HL-60 (cell line): ENCODE measurements at regions not wholly inside any gene's neighbourhood (a gene's known extent, or its start where the extent isn't known, plus 50 kb on each side); places are given as distances from the start of the nearest gene placed in this dataset.

Experiments used
- DNase-seq, 2 experiments: peaks; one replicate each; pipeline ENCODE4 v3.0.0-alpha.2; 2010 to 2020; ENCODE audit warnings: low read depth in 1 of 2, low spot score in 1 of 2
- H3K27ac ChIP-seq: fragments of 250-450 bp; sonication (Bioruptor Pico); replicated peaks from 2 replicates; pipeline ENCODE4 v1.5.1; 2020; ENCODE audit warnings: mild to moderate bottlenecking, moderate library complexity
- H3K27me3 ChIP-seq: fragments of 250-450 bp; sonication (Bioruptor Pico); 2 replicates; pipeline ENCODE4 v1.5.1; 2021; ENCODE audit warnings: mild to moderate bottlenecking, moderate library complexity; ENCODE audit not compliant: insufficient read depth, poor library complexity, severe bottlenecking
- H3K4me3 ChIP-seq: replicated peaks from 2 replicates; pipeline ENCODE4 v1.5.1; 2011; ENCODE audit warnings: mild to moderate bottlenecking, control low read depth, low read length; ENCODE audit not compliant: insufficient read depth
- CTCF ChIP-seq: IDR thresholded peaks from one replicate; pipeline ENCODE4 v1.5.1; 2011; ENCODE audit warnings: low read length, control low read depth, inconsistent platforms; ENCODE audit not compliant: insufficient read depth
- GABPA ChIP-seq: IDR thresholded peaks from 2 replicates; pipeline ENCODE4 v1.6.1; 2012; ENCODE audit warnings: low read depth
- POLR2AphosphoS5 ChIP-seq: IDR thresholded peaks from 2 replicates; pipeline ENCODE4 v1.6.1; 2012; ENCODE audit warnings: low read depth
- REST ChIP-seq: IDR thresholded peaks from 2 replicates; pipeline ENCODE4 v1.6.1; 2012; ENCODE audit warnings: low read depth; ENCODE audit not compliant: insufficient replicate concordance
- SPI1 ChIP-seq: IDR thresholded peaks from 2 replicates; pipeline ENCODE4 v1.6.1; 2012; ENCODE audit warnings: low read depth, mild to moderate bottlenecking, borderline replicate concordance

GRCh38 chr6:114595591-114595990, 252.8 kb upstream of the HS3ST5 start:
- no peak for DNase-seq
- H3K4me3 ChIP-seq, result no peak overlapping the region
- H3K27ac ChIP-seq, result no peak overlapping the region
- no peaks in the 10 kb centered on the region for H3K27me3 ChIP-seq
- TF ChIP-seq POLR2AphosphoS5, result no peak
- TF ChIP-seq CTCF, result no peak
- no peak for TF ChIP-seq SPI1
- TF ChIP-seq GABPA, result no peak

GRCh38 chr6:114595186-114595585, 252.4 kb upstream of the HS3ST5 start:
- H3K4me3 ChIP-seq, result no peak overlapping the region
- H3K27me3 ChIP-seq, result no peaks in the 10 kb centered on the region
- DNase-seq, result no peak
- TF ChIP-seq GABPA (no peak), CTCF (no peak), SPI1 (no peak), REST (no peak), POLR2AphosphoS5 (no peak)
- H3K27ac ChIP-seq, result no peak overlapping the region

GRCh38 chr6:114592506-114592905, 249.7 kb upstream of the HS3ST5 start:
- Histone ChIP-seq H3K27me3 (no peaks in the 10 kb centered on the region), H3K4me3 (no peak overlapping the region), H3K27ac (no peak overlapping the region)
- no peak for DNase-seq
- no peak for TF ChIP-seq GABPA
- TF ChIP-seq POLR2AphosphoS5, result no peak
- no peak for TF ChIP-seq SPI1
- no peak for TF ChIP-seq CTCF
- TF ChIP-seq REST, result no peak

- H3K27ac ChIP-seq, result no peak overlapping the region
- DNase-seq, result no peak
- no peaks in the 10 kb centered on the region for H3K27me3 ChIP-seq
- no peak overlapping the region for H3K4me3 ChIP-seq
- TF ChIP-seq GABPA (no peak), CTCF (no peak), SPI1 (no peak), REST (no peak), POLR2AphosphoS5 (no peak)
Observed at GRCh38 chr6:114588726-114589125, 245.9 kb upstream of the HS3ST5 start.
